Gastroesophageal sphincter (tissue), 4 donors: ENCODE measurements at regions not wholly inside any gene's neighbourhood (a gene's known extent, or its start where the extent isn't known, plus 50 kb on each side); places are given as distances from the start of the nearest gene placed in this dataset.
"Not testable (repeated sequence)": the region's sequence is repeated elsewhere in the genome, so short reads cannot be mapped to it uniquely, and the experiment has no call there.

Experiments
- ATAC-seq: fragments of 150-250 bp; one replicate; pipeline ENCODE4 v1.9.1; 2016; ENCODE audit warnings: mild to moderate bottlenecking, moderate library complexity
- H3K27ac ChIP-seq, 4 donors: fragments of 200-600 bp; sonication (generic) in 3 of 4; 1 replicate in 3 of 4; 2 replicates in 1 of 4; pipeline ENCODE4 v1.5.1; 2016 to 2019
- H3K27me3 ChIP-seq: fragments of 200-600 bp; sonication (generic); one replicate; pipeline ENCODE4 v1.5.1; 2019
- H3K36me3 ChIP-seq, 2 donors: fragments of 200-600 bp; sonication (generic); one replicate each; pipeline ENCODE4 v1.5.1; 2019; ENCODE audit warnings: control low read depth in 1 of 2
- H3K4me1 ChIP-seq, 3 donors: fragments of 200-600 bp; sonication (generic); 1 replicate in 2 of 3; 2 replicates in 1 of 3; pipeline ENCODE4 v1.5.1; 2016 to 2019; ENCODE audit warnings: control low read depth in 2 of 3
- H3K4me3 ChIP-seq, 2 donors: fragments of 200-600 bp; sonication (generic); one replicate each; pipeline ENCODE4 v1.5.1; 2019; ENCODE audit warnings: mild to moderate bottlenecking in 1 of 2, moderate library complexity in 1 of 2
- H3K9me3 ChIP-seq, 3 donors: fragments of 200-600 bp; sonication (generic); one replicate each; pipeline ENCODE4 v1.5.1; 2017 to 2019; ENCODE audit warnings: control low read depth in 2 of 3
- EP300 ChIP-seq: sonication (generic); formaldehyde crosslinking; IDR thresholded peaks from one replicate; pipeline ENCODE4 v1.6.1; 2017; ENCODE audit warnings: antibody characterized with exemption, mild to moderate bottlenecking
- POLR2A ChIP-seq, 2 donors: fragments of 450-650 bp; IDR thresholded peaks; one replicate each; pipeline ENCODE4 v1.6.1; 2017; ENCODE audit warnings: antibody characterized with exemption in 2 of 2, mild to moderate bottlenecking in 2 of 2, moderate library complexity in 1 of 2
- POLR2AphosphoS5 ChIP-seq: sonication (generic); formaldehyde crosslinking; IDR thresholded peaks from one replicate; pipeline ENCODE4 v1.6.1; 2017; ENCODE audit warnings: antibody characterized with exemption
- WGBS, 2 donors: methylation state at CpG; one replicate each; pipeline ENCODE4 v1.1.5; 2018; ENCODE audit warnings: low coverage in 1 of 2; 5-methylcytosine and 5-hydroxymethylcytosine counted together
- TF ChIP-seq, protein P1 (sequence below), 4 experiments: fragments of 200-600 bp in 2 of 4; fragments of 450-650 bp in 2 of 4; sonication (generic) in 1 of 4; IDR thresholded peaks; one replicate each; pipeline ENCODE4 v1.5.1; 2017 to 2019; ENCODE audit warnings: antibody characterized with exemption in 4 of 4, mild to moderate bottlenecking in 2 of 4, moderate library complexity in 2 of 4

DNA sequence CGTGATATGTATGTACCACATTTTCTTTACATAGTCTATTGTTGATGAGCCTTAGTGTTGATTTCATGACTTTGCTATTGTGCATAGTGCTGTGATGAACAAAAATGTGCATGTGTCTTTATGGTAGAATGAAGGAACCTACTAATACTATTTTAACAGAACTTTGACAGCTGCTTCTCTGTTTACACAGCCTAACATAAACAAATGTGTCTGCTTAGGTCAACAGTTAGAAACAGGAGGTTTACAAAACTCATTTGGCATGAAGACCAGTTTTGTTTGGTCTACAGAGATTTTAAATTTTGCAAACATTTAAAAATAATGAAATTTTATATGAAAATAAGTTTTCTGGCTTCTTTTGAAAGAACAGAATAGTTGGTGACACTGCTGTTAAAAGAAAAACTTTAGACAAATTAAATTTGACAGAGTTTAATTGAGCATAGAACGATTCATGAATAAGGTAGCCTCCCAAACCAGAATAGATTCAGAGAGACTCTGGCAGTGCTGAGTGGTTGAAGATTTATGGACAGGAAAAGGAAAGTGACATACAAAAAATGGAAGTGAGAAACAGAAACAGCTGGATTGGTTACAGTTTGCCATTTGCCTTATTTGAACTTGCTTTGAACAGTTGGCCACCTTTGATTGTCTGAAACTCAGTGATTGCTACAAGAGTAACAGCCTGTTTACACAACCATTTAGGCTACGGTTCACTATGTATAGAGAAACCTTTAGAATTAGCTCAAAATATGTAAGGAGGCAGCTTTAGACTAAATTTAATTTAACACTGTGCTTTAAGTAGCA, 715.8 kb upstream of the HS3ST5 start:
- no peaks in the 10 kb centered on the region for H3K9me3 ChIP-seq
- no peaks in the 10 kb centered on the region for H3K27me3 ChIP-seq
- no peaks in the 10 kb centered on the region for H3K4me1 ChIP-seq
- TF ChIP-seq, protein P1, sequence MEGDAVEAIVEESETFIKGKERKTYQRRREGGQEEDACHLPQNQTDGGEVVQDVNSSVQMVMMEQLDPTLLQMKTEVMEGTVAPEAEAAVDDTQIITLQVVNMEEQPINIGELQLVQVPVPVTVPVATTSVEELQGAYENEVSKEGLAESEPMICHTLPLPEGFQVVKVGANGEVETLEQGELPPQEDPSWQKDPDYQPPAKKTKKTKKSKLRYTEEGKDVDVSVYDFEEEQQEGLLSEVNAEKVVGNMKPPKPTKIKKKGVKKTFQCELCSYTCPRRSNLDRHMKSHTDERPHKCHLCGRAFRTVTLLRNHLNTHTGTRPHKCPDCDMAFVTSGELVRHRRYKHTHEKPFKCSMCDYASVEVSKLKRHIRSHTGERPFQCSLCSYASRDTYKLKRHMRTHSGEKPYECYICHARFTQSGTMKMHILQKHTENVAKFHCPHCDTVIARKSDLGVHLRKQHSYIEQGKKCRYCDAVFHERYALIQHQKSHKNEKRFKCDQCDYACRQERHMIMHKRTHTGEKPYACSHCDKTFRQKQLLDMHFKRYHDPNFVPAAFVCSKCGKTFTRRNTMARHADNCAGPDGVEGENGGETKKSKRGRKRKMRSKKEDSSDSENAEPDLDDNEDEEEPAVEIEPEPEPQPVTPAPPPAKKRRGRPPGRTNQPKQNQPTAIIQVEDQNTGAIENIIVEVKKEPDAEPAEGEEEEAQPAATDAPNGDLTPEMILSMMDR (IDR thresholded peaks at IDR 0.05), result no peak
- TF ChIP-seq EP300 (no peak), POLR2AphosphoS5 (no peak), POLR2A (IDR thresholded peaks at IDR 0.05) (no peak)
- H3K4me3 ChIP-seq, result no peak overlapping the region
- ATAC-seq, result no peak
- 46 to 53% methylated on average over 3 of the region's 3 CpGs for WGBS, 2 donors
- no peaks in the 10 kb centered on the region for H3K36me3 ChIP-seq
- no peak overlapping the region for H3K27ac ChIP-seq

- no peak for TF ChIP-seq POLR2A (IDR thresholded peaks at IDR 0.05)
- no peak for TF ChIP-seq POLR2AphosphoS5
- TF ChIP-seq, protein P1 (IDR thresholded peaks at IDR 0.05), result no peak
- no peak for TF ChIP-seq EP300
- Histone ChIP-seq H3K4me3 (no peak overlapping the region), H3K4me1 (no peaks in the 10 kb centered on the region), H3K27me3 (no peaks in the 10 kb centered on the region), H3K27ac (no peak overlapping the region), H3K36me3 (no peaks in the 10 kb centered on the region), H3K9me3 (no peaks in the 10 kb centered on the region)
- no peak for ATAC-seq
Measured at GRCh38 chr6:115055579-115055978, 712.8 kb upstream of the HS3ST5 start.

DNA sequence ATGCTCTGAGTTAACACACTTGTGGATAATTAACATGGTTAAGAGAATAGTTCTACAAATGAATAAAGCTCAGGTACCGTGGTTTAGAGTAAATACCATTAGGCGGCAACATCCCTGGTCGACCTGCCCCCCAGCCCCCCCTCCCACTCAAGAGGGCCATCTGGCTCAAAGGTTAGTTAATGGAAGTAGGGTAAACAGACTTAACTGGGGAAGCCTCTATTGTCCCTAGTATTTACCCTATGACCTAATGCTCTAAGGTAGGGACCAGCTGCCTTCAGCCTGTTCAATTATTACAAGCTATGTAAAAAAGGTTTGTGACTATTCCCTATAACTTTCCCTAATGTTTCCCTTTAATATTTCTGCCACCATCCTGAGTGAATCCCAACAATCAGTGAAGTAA, 711.4 kb upstream of the HS3ST5 start:
- H3K27ac ChIP-seq, ATAC-seq, H3K4me3 ChIP-seq, H3K9me3 ChIP-seq, H3K4me1 ChIP-seq, H3K36me3 ChIP-seq, H3K27me3 ChIP-seq: not testable (repeated sequence)
- 44% methylated on average over 3 of the region's 3 CpGs; no CpG with 5 or more reads in 1 of the 2 donors for WGBS, 2 donors

DNA sequence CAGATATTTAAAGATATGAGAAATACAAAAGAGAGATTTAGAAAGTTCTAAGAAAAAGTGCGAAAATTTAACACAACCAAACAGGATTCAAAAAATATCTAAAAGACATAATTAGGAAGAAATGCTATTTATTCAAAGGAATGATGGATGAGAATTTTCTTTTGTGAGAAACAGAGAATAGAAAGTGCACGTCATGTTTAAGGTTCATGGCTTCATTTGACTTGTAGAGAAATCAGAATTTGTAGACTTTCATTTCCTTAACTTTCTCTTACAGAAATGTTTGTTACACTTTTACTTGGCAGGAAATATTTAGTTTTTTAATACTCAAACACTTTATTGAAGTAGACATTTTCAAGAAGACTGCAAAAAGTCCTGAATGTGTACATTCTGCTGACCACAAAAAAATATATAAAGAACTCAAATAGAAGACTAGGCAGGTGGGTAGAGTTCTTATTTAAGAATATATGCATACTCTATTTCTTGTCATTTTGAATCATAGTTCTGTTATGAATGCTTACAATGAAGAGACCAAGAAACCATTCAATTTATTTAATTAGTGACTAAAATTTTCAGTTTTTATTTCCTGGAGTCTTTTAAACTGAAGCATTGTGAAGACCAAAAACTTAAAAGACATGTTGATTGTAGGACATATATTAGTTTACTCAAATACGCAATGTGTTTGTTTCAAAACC, 710.5 kb upstream of the HS3ST5 start:
- no peaks in the 10 kb centered on the region for H3K27me3 ChIP-seq
- WGBS, 2 donors, result 79 to 85% methylated on average over 3 of the region's 3 CpGs
- no peak for ATAC-seq

GRCh38 chr6:115016593-115016992, 673.8 kb upstream of the HS3ST5 start:
- 54 to 68% methylated on average over 2 of the region's 2 CpGs for WGBS, 2 donors
- no peaks in the 10 kb centered on the region for H3K4me1 ChIP-seq
- ATAC-seq, result no peak

More for the DNA sequence above, 710.5 kb upstream of the HS3ST5 start:
- Histone ChIP-seq H3K4me3 (no peak overlapping the region), H3K4me1 (no peaks in the 10 kb centered on the region), H3K9me3 (no peaks in the 10 kb centered on the region), H3K36me3 (no peaks in the 10 kb centered on the region), H3K27ac (no peak overlapping the region)
- TF ChIP-seq POLR2A (IDR thresholded peaks at IDR 0.05) (no peak), POLR2AphosphoS5 (no peak), EP300 (no peak)
- TF ChIP-seq, protein P1 (IDR thresholded peaks at IDR 0.05), result no peak

More at GRCh38 chr6:115016593-115016992, 673.8 kb upstream of the HS3ST5 start:
- Histone ChIP-seq H3K27ac (no peak overlapping the region), H3K36me3 (no peaks in the 10 kb centered on the region), H3K4me3 (no peak overlapping the region), H3K27me3 (no peaks in the 10 kb centered on the region), H3K9me3 (no peaks in the 10 kb centered on the region)
- TF ChIP-seq, protein P1 (IDR thresholded peaks at IDR 0.05), result no peak
- no peak for TF ChIP-seq POLR2AphosphoS5
- no peak for TF ChIP-seq POLR2A (IDR thresholded peaks at IDR 0.05)
- no peak for TF ChIP-seq EP300
